Karpas-422 (cell line): ENCODE measurements at regions not wholly inside any gene's neighbourhood (a gene's known extent, or its start where the extent isn't known, plus 50 kb on each side); places are given as distances from the start of the nearest gene placed in this dataset.
A peak's percentile ranks its signal among the peaks of the same experiment; 100 is the strongest.

Experiments
- DNase-seq: peaks from one replicate; pipeline ENCODE4 v3.0.0-alpha.2; 2015
- H2AFZ ChIP-seq: fragments of 200-600 bp; sonication (generic); 2 replicates; pipeline ENCODE4 v1.6.1; 2014; ENCODE audit warnings: antibody characterized with exemption, low read length, mixed read lengths
- H3K27ac ChIP-seq: fragments of 200-600 bp; sonication (generic); 2 replicates; pipeline ENCODE4 v1.5.1; 2014; ENCODE audit warnings: mild to moderate bottlenecking, low read length, moderate library complexity
- H3K27me3 ChIP-seq: fragments of 200-600 bp; sonication (generic); 2 replicates; pipeline ENCODE4 v1.6.1; 2014; ENCODE audit warnings: low read length, mixed read lengths
- H3K36me3 ChIP-seq: fragments of 200-600 bp; sonication (generic); 2 replicates; pipeline ENCODE4 v1.6.1; 2014; ENCODE audit warnings: low read length, mixed read lengths; ENCODE audit not compliant: insufficient read depth
- H3K4me1 ChIP-seq: fragments of 200-600 bp; sonication (generic); 2 replicates; pipeline ENCODE4 v1.6.1; 2014; ENCODE audit warnings: mild to moderate bottlenecking, low read length, mixed read lengths
- H3K4me2 ChIP-seq: fragments of 200-600 bp; sonication (generic); 2 replicates; pipeline ENCODE4 v1.6.1; 2014; ENCODE audit warnings: low read length, low read depth, mild to moderate bottlenecking; ENCODE audit not compliant: poor library complexity, severe bottlenecking
- H3K4me3 ChIP-seq: fragments of 200-600 bp; sonication (generic); 2 replicates; pipeline ENCODE4 v1.5.1; 2014; ENCODE audit warnings: mild to moderate bottlenecking, antibody characterized with exemption, low read length, mixed read lengths
- H3K79me2 ChIP-seq: fragments of 200-600 bp; sonication (generic); 2 replicates; pipeline ENCODE4 v1.6.1; 2014; ENCODE audit warnings: mild to moderate bottlenecking, low read length, mixed read lengths
- H3K9ac ChIP-seq: fragments of 200-600 bp; sonication (generic); 2 replicates; pipeline ENCODE4 v1.6.0; 2014; ENCODE audit warnings: low read length
- H3K9me2 ChIP-seq: fragments of 200-600 bp; sonication (generic), shearing (Covaris generic); replicated peaks from 2 replicates; pipeline ENCODE4 v1.6.0; 2014; ENCODE audit warnings: mild to moderate bottlenecking, low read length, moderate library complexity; ENCODE audit not compliant: insufficient read depth
- H3K9me3 ChIP-seq: fragments of 300-700, 200-600 bp; sonication (generic); 2 replicates; pipeline ENCODE4 v1.6.1; 2014; ENCODE audit warnings: low read length, mixed read lengths
- H4K20me1 ChIP-seq: fragments of 200-600 bp; sonication (generic); 2 replicates; pipeline ENCODE4 v1.6.1; 2014; ENCODE audit warnings: mild to moderate bottlenecking, antibody characterized with exemption, low read length, low read depth; ENCODE audit not compliant: insufficient read depth

DNA sequence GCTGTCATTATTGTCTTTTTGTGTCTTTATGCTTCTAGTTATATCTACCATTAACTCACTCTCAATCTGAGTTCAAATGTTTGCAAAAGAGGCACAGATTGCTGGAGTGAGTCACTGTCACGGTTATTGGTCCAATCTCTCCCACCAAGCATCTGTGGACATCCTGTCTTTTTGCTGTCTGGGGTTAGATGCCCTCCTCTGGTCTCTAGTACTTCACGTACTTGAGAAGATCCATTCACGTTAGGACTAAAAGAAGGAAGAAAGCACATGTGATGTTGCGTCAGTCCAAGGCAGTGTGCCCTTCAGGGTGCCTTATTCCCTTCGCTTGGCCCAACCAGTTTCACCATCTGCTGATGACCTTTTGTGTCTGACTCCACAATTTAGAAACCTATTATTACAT lies 72.3 kb upstream of the STXBP6 start:
- Histone ChIP-seq H3K4me1 (peaks cover 12% of the 10 kb centered on the region), H2AFZ (no peak overlapping the region; the same call in 1 of the 2 replicates), H3K9ac (no peak overlapping the region), H3K27ac (no peak overlapping the region), H3K27me3 (no peaks in the 10 kb centered on the region), H3K9me2 (no peaks in the 10 kb centered on the region), H3K4me2 (peak overlapping the region; percentile 13), H3K4me3 (no peak overlapping the region), H3K36me3 (no peaks in the 10 kb centered on the region), H4K20me1 (no peaks in the 10 kb centered on the region), H3K9me3 (peaks cover 24% of the 10 kb centered on the region), H3K79me2 (no peaks in the 10 kb centered on the region)
- DNase-seq, result no peak

- H3K4me1 ChIP-seq, result peaks cover 12% of the 10 kb centered on the region
Measured at GRCh38 chr14:25121337-25122129, 71.6 kb upstream of the STXBP6 start.

DNA sequence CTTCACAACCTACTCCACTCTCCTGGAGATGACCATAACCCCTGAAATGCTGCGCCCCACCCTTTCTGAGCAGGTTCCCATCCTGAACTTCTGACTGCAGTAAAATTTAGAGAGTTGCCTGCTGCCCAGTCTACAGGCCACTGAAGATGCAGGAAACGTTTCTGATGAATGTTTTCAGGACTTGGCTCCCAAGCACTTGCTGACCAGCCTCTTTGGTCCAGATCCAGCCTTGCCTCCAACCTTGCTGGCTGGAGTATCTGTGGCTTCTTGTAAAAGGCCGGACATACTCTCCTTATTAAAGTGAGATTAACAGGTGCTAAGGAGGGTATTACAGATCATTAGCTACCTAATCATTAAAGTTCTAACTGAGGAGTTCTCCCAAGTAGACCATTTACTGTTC lies 70.3 kb upstream of the STXBP6 start:
- peaks cover 17% of the 10 kb centered on the region for H3K9me3 ChIP-seq
- H3K4me3 ChIP-seq, result no peak overlapping the region
- H3K27me3 ChIP-seq, result no peaks in the 10 kb centered on the region
- no peak overlapping the region for H3K9ac ChIP-seq
- no peaks in the 10 kb centered on the region for H3K79me2 ChIP-seq
- H3K4me1 ChIP-seq, result peaks cover 12% of the 10 kb centered on the region
- H2AFZ ChIP-seq, result no peak overlapping the region
- no peaks in the 10 kb centered on the region for H4K20me1 ChIP-seq
- H3K27ac ChIP-seq, result no peak overlapping the region
- H3K36me3 ChIP-seq, result no peaks in the 10 kb centered on the region
- no peak overlapping the region for H3K4me2 ChIP-seq
- DNase-seq, result no peak
- H3K9me2 ChIP-seq, result no peaks in the 10 kb centered on the region

More at GRCh38 chr14:25121337-25122129, 71.6 kb upstream of the STXBP6 start:
- Histone ChIP-seq H3K36me3 (no peaks in the 10 kb centered on the region), H3K9ac (no peak overlapping the region), H2AFZ (no peak overlapping the region), H3K27me3 (no peaks in the 10 kb centered on the region), H4K20me1 (no peaks in the 10 kb centered on the region), H3K9me2 (no peaks in the 10 kb centered on the region), H3K9me3 (peaks cover 23% of the 10 kb centered on the region), H3K27ac (no peak overlapping the region), H3K4me3 (no peak overlapping the region), H3K4me2 (no peak overlapping the region), H3K79me2 (no peaks in the 10 kb centered on the region)
- no peak for DNase-seq

- no peaks in the 10 kb centered on the region for H3K9me2 ChIP-seq
- no peaks in the 10 kb centered on the region for H3K27me3 ChIP-seq
- H3K4me2 ChIP-seq, result no peak overlapping the region
- no peaks in the 10 kb centered on the region for H3K36me3 ChIP-seq
- no peak overlapping the region for H3K27ac ChIP-seq
- peaks cover 23% of the 10 kb centered on the region for H3K9me3 ChIP-seq
- no peaks in the 10 kb centered on the region for H4K20me1 ChIP-seq
- H3K79me2 ChIP-seq, result no peaks in the 10 kb centered on the region
- H3K4me3 ChIP-seq, result no peak overlapping the region
- no peak overlapping the region for H3K9ac ChIP-seq
- H2AFZ ChIP-seq, result no peak overlapping the region
- H3K4me1 ChIP-seq, result peaks cover 12% of the 10 kb centered on the region
- DNase-seq, result no peak
Measured at GRCh38 chr14:25118671-25119070, 68.7 kb upstream of the STXBP6 start.

DNA sequence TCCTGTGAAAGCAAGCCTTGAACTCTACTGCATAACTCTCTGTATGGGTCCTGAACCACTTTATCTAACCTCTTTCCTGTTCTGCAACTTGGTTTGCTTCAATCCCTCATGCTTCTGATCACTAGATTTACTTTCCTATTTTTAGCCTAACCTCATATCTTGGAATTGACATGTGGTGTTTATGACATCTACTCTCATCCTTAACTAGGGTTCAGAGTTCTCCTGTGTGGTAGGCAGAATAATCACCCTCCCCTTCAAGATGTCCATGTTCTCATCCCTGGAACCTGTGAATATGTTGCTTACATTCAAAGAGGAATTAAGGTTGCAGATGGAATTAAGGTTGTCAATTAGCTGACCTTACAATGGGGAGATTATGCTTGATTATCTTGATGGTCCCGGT lies 67.4 kb upstream of the STXBP6 start:
- H2AFZ ChIP-seq, result no peak overlapping the region
- H3K9me2 ChIP-seq, result no peaks in the 10 kb centered on the region
- no peaks in the 10 kb centered on the region for H3K79me2 ChIP-seq
- H3K4me1 ChIP-seq, result peaks cover 4% of the 10 kb centered on the region
- no peak overlapping the region for H3K9ac ChIP-seq
- no peak overlapping the region for H3K4me2 ChIP-seq
- no peaks in the 10 kb centered on the region for H4K20me1 ChIP-seq
- peaks cover 29% of the 10 kb centered on the region for H3K9me3 ChIP-seq
- H3K36me3 ChIP-seq, result no peaks in the 10 kb centered on the region
- no peak overlapping the region for H3K4me3 ChIP-seq
- no peak for DNase-seq
- no peaks in the 10 kb centered on the region for H3K27me3 ChIP-seq
- no peak overlapping the region for H3K27ac ChIP-seq

GRCh38 chr14:25116607-25117006 lies 66.7 kb upstream of the STXBP6 start:
- Histone ChIP-seq H2AFZ (no peak overlapping the region), H3K9me2 (no peaks in the 10 kb centered on the region), H3K4me3 (no peak overlapping the region), H3K27me3 (no peaks in the 10 kb centered on the region), H3K4me2 (no peak overlapping the region), H3K9me3 (peaks cover 30% of the 10 kb centered on the region), H3K36me3 (no peaks in the 10 kb centered on the region), H3K79me2 (no peaks in the 10 kb centered on the region), H3K27ac (no peak overlapping the region), H3K9ac (no peak overlapping the region), H3K4me1 (no peaks in the 10 kb centered on the region; the same call in 1 of the 2 replicates), H4K20me1 (no peaks in the 10 kb centered on the region)
- DNase-seq, result no peak

DNA sequence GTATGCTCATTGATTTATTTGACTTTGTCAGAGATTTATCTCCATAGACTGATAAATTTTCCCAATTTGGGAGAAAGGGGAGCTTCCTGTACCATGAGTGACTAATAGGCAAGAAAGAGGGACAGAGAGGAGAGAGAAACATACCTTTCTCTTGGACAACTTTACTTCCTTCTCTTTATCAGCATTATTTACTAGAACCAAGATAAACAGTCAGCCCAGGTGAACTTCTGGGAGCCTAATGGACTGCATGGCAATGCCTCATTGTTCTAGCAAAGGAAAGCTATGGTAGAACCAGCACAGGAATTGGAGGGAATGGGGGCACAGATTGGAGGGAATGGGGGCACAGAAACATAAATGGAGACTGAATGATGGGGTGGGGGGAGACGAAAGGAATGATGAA lies 63.4 kb upstream of the STXBP6 start:
- H3K9me2 ChIP-seq, result no peaks in the 10 kb centered on the region
- no peaks in the 10 kb centered on the region for H3K79me2 ChIP-seq
- no peak overlapping the region for H2AFZ ChIP-seq
- no peak overlapping the region for H3K4me2 ChIP-seq
- H3K4me1 ChIP-seq, result no peaks in the 10 kb centered on the region
- no peak overlapping the region for H3K9ac ChIP-seq
- H3K27me3 ChIP-seq, result no peaks in the 10 kb centered on the region
- H3K4me3 ChIP-seq, result no peak overlapping the region
- no peak for DNase-seq
- H4K20me1 ChIP-seq, result no peaks in the 10 kb centered on the region
- peaks cover 32% of the 10 kb centered on the region for H3K9me3 ChIP-seq
- H3K36me3 ChIP-seq, result no peaks in the 10 kb centered on the region
- H3K27ac ChIP-seq, result no peak overlapping the region

- no peak overlapping the region for H2AFZ ChIP-seq
- H3K4me3 ChIP-seq, result no peak overlapping the region
- no peaks in the 10 kb centered on the region for H3K4me1 ChIP-seq
- H3K9me3 ChIP-seq, result peaks cover 24% of the 10 kb centered on the region
- no peaks in the 10 kb centered on the region for H4K20me1 ChIP-seq
- no peak overlapping the region for H3K9ac ChIP-seq
- no peak for DNase-seq
- no peaks in the 10 kb centered on the region for H3K79me2 ChIP-seq
- no peaks in the 10 kb centered on the region for H3K36me3 ChIP-seq
- no peaks in the 10 kb centered on the region for H3K9me2 ChIP-seq
- no peak overlapping the region for H3K27ac ChIP-seq
- H3K4me2 ChIP-seq, result no peak overlapping the region
- H3K27me3 ChIP-seq, result no peaks in the 10 kb centered on the region
Measured at GRCh38 chr14:25111061-25111601, 61.2 kb upstream of the STXBP6 start.
